ENCODE measurements at regions not wholly inside any gene's neighbourhood (a gene's known extent, or its start where the extent isn't known, plus 50 kb on each side); places are given as distances from the start of the nearest gene placed in this dataset.

DNA sequence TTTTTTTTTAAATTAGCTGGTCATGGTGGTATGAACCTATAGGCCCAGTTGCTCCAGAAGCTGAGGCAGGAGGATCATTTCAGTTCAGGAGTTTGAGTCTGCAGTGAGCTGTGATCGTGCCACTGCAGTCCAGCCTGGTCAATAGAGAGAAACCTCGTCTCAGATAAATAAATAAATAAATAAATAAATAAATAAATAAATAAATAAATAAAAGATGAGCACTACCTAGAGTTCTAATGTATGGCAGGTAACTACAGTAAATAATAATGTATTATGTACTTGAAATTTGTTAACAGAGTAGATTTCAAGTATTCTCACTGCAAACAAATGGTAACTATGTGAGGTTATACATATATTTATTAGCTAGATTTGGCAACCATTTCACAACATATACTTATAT is 697.9 kb upstream of the ID2 start:
- no peak for DNase-seq
- Mint-ChIP-seq H3K4me1 (ENCODE audit: low read depth) (peaks cover 31% of the 10 kb centered on the region), H3K4me3 (no peak overlapping the region), H3K36me3 (ENCODE audit: low read depth) (peaks cover 2% of the 10 kb centered on the region), H3K27ac (no peak overlapping the region), H3K27me3 (no peaks in the 10 kb centered on the region), H3K9me3 (peaks cover 10% of the 10 kb centered on the region)

- no peak for DNase-seq
- Mint-ChIP-seq H3K27ac (peak overlapping the region; percentile 96), H3K36me3 (ENCODE audit: low read depth) (peaks cover 2% of the 10 kb centered on the region), H3K9me3 (peaks cover 10% of the 10 kb centered on the region), H3K4me3 (peak overlapping the region; percentile 47), H3K4me1 (ENCODE audit: low read depth) (peaks cover 31% of the 10 kb centered on the region), H3K27me3 (no peaks in the 10 kb centered on the region)
These were observed 697.0 kb upstream of the ID2 start for GRCh38 chr2:7984693-7985353.

GRCh38 chr2:7986431-7986830 is 695.4 kb upstream of the ID2 start:
- no peak overlapping the region for H3K4me3 Mint-ChIP-seq
- H3K4me1 Mint-ChIP-seq (ENCODE audit: low read depth) = peaks cover 31% of the 10 kb centered on the region
- DNase-seq = no peak
- peaks cover 2% of the 10 kb centered on the region for H3K36me3 Mint-ChIP-seq (ENCODE audit: low read depth)
- peaks cover 10% of the 10 kb centered on the region for H3K9me3 Mint-ChIP-seq
- H3K27ac Mint-ChIP-seq = no peak overlapping the region
- H3K27me3 Mint-ChIP-seq = no peaks in the 10 kb centered on the region

GRCh38 chr2:7987992-7988391 is 693.9 kb upstream of the ID2 start:
- no peak overlapping the region for H3K4me3 Mint-ChIP-seq
- no peak overlapping the region for H3K27ac Mint-ChIP-seq
- H3K27me3 Mint-ChIP-seq = peaks cover 3% of the 10 kb centered on the region
- DNase-seq = no peak
- H3K36me3 Mint-ChIP-seq (ENCODE audit: low read depth) = no peaks in the 10 kb centered on the region
- peaks cover 27% of the 10 kb centered on the region for H3K4me1 Mint-ChIP-seq (ENCODE audit: low read depth)
- peaks cover 5% of the 10 kb centered on the region for H3K9me3 Mint-ChIP-seq

GRCh38 chr2:7988440-7988839 is 693.4 kb upstream of the ID2 start:
- no peak for DNase-seq
- Mint-ChIP-seq H3K36me3 (ENCODE audit: low read depth) (no peaks in the 10 kb centered on the region), H3K4me1 (ENCODE audit: low read depth) (peaks cover 22% of the 10 kb centered on the region), H3K4me3 (no peak overlapping the region), H3K27me3 (peaks cover 3% of the 10 kb centered on the region), H3K9me3 (peaks cover 4% of the 10 kb centered on the region), H3K27ac (no peak overlapping the region)

DNA sequence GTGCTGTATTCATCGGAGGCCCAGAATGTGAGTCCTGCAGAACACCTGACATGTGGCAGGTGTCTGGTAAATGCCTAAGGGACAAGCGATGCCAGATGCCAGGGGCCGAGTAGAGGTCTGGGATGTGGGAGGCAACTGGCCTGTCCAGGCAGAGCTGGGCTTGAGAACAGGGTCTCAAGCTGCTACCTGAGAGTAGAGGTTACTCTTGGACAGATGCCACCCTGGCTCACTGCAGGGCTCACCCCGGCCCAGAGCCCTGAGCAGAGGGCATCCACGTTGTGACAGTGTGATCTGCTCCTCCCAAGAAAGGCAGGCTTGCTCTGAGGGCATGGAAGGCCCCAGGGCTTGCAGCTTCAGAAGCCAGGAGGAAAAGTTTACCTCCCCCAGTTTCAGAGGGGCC is 692.0 kb upstream of the ID2 start:
- Mint-ChIP-seq H3K9me3 (no peaks in the 10 kb centered on the region), H3K36me3 (ENCODE audit: low read depth) (no peaks in the 10 kb centered on the region), H3K4me3 (no peak overlapping the region), H3K4me1 (ENCODE audit: low read depth) (peaks cover 13% of the 10 kb centered on the region), H3K27ac (no peak overlapping the region), H3K27me3 (peaks cover 3% of the 10 kb centered on the region)
- DNase-seq = no peak

- no peaks in the 10 kb centered on the region for H3K9me3 Mint-ChIP-seq
These were observed 688.9 kb upstream of the ID2 start for GRCh38 chr2:7992612-7993602.

GRCh38 chr2:7994397-7994951 is 687.4 kb upstream of the ID2 start:
- H3K27me3 Mint-ChIP-seq = peaks cover 3% of the 10 kb centered on the region
- H3K9me3 Mint-ChIP-seq = no peaks in the 10 kb centered on the region
- H3K27ac Mint-ChIP-seq = no peak overlapping the region
- H3K36me3 Mint-ChIP-seq (ENCODE audit: low read depth) = no peaks in the 10 kb centered on the region
- no peak overlapping the region for H3K4me3 Mint-ChIP-seq
- peaks cover 7% of the 10 kb centered on the region for H3K4me1 Mint-ChIP-seq (ENCODE audit: low read depth)
- DNase-seq = no peak

More at GRCh38 chr2:7992612-7993602, 688.9 kb upstream of the ID2 start:
- DNase-seq = no peak
- H3K27ac Mint-ChIP-seq = no peak overlapping the region
- H3K4me3 Mint-ChIP-seq = no peak overlapping the region
- H3K4me1 Mint-ChIP-seq (ENCODE audit: low read depth) = peaks cover 7% of the 10 kb centered on the region
- peaks cover 3% of the 10 kb centered on the region for H3K27me3 Mint-ChIP-seq
- no peaks in the 10 kb centered on the region for H3K36me3 Mint-ChIP-seq (ENCODE audit: low read depth)

DNA sequence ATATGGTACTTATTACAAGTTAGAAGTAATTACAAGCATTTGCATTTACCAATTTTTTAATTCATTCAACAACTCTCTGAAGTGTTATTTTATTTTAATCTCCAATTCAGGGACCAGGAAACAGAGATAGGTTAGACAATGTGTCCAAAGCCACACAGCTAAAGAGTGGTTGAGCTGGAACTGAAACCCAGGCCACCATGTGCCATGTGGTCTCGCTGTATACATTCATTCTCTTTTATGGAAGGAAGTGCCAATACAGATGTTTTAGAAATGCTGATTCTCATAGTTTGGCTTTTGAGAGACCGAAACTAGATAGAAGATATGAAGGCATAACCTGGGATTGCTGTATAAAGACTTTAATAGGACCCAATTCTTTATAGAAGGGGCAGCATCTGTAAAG is 684.6 kb upstream of the ID2 start:
- DNase-seq = no peak
- peaks cover 7% of the 10 kb centered on the region for H3K4me1 Mint-ChIP-seq (ENCODE audit: low read depth)
- H3K36me3 Mint-ChIP-seq (ENCODE audit: low read depth) = no peaks in the 10 kb centered on the region
- H3K27ac Mint-ChIP-seq = no peak overlapping the region
- no peaks in the 10 kb centered on the region for H3K27me3 Mint-ChIP-seq
- no peaks in the 10 kb centered on the region for H3K9me3 Mint-ChIP-seq
- no peak overlapping the region for H3K4me3 Mint-ChIP-seq

DNA sequence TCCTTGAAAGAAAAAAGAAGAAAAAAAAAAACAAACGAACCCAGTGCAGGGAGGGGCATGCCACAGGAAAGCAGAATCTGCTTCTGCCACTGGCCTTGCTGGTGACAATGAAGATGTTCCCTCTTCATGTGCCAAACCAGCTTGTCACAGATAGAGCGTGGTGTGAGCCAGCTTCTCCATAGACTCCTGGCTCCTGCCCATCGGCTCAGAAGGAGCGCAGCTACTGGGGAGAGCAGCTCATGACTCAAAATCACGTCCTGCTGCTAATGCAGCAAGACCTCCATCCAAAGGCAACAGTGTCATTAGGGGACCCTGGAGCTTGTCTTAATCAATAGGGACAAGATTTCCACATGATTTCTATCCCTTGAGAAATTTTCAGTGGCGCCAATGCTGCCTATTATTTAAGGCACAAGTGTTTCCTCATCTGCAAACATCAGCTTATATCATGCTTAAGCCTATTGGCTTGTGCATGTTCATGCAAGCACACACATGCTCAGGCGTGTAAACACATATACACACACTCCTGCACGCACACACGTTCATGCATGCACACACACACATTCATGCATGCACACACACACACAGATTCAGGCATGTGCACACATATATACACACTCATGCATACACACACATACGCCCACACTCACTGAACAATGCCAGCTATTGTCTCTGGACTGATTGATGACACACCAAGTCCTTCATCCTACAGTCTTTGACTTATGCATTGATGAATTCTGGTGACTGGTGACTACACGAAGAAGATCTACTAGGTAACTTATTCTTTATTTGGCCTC is 682.0 kb upstream of the ID2 start:
- DNase-seq = no peak
- H3K27ac Mint-ChIP-seq = no peak overlapping the region
- H3K4me1 Mint-ChIP-seq (ENCODE audit: low read depth) = peaks cover 15% of the 10 kb centered on the region
- H3K9me3 Mint-ChIP-seq = no peaks in the 10 kb centered on the region
- no peaks in the 10 kb centered on the region for H3K36me3 Mint-ChIP-seq (ENCODE audit: low read depth)
- no peak overlapping the region for H3K4me3 Mint-ChIP-seq
- H3K27me3 Mint-ChIP-seq = no peaks in the 10 kb centered on the region

- Mint-ChIP-seq H3K9me3 (no peaks in the 10 kb centered on the region), H3K27ac (no peak overlapping the region), H3K27me3 (no peaks in the 10 kb centered on the region), H3K4me1 (ENCODE audit: low read depth) (peaks cover 13% of the 10 kb centered on the region), H3K4me3 (no peak overlapping the region), H3K36me3 (ENCODE audit: low read depth) (no peaks in the 10 kb centered on the region)
- no peak for DNase-seq
These were observed 681.0 kb upstream of the ID2 start for GRCh38 chr2:8000870-8001269.

GRCh38 chr2:8002765-8003393 is 679.0 kb upstream of the ID2 start:
- no peak overlapping the region for H3K4me3 Mint-ChIP-seq
- peaks cover 8% of the 10 kb centered on the region for H3K4me1 Mint-ChIP-seq (ENCODE audit: low read depth)
- no peaks in the 10 kb centered on the region for H3K9me3 Mint-ChIP-seq
- no peak overlapping the region for H3K27ac Mint-ChIP-seq
- DNase-seq = no peak
- no peaks in the 10 kb centered on the region for H3K36me3 Mint-ChIP-seq (ENCODE audit: low read depth)
- no peaks in the 10 kb centered on the region for H3K27me3 Mint-ChIP-seq

DNA sequence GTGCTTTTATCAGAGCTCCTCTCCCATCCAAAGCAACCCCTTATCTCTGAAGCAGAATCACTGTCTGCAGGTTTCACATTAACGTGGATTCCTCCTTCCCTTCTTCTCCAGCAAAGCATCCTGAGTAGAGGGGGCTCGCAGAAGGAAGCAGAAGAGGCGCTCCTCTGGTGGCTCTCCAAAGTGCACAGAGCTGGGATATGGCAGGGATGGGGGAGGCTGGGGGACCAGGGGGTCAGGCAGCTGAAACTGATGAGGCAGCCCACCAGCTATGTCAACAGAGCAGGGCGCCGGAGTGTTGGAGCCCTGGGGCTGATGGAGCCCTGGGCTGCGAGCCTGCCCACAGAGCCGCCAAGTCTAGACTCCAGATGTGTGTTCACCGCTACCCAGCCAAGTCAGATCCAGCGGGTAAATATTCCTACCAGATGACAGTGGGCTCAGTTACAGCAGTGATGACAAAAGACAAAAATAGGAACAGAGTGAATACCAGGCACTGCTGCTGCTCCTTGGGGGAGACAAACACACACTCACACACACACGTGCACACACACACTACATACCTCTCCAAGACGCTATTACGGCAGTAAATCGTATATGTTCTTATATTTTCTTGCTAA is 678.3 kb upstream of the ID2 start:
- Mint-ChIP-seq H3K27me3 (no peaks in the 10 kb centered on the region), H3K36me3 (ENCODE audit: low read depth) (no peaks in the 10 kb centered on the region), H3K27ac (no peak overlapping the region), H3K9me3 (no peaks in the 10 kb centered on the region), H3K4me1 (ENCODE audit: low read depth) (peaks cover 8% of the 10 kb centered on the region), H3K4me3 (no peak overlapping the region)
- no peak for DNase-seq

Measured in activated T-cell treated with anti-CD3 and anti-CD28 coated beads, Interleukin-2, amount 50 U/mL, for 24 hours (primary cell).